GM23338 (cell line): ENCODE measurements at regions not wholly inside any gene's neighbourhood (a gene's known extent, or its start where the extent isn't known, plus 50 kb on each side); places are given as distances from the start of the nearest gene placed in this dataset.

ENCODE experiments used
- ATAC-seq: fragments of 200-7000 bp; cut with Tn5 transposase; 3 replicates; pipeline ENCODE4 v1.9.1; 2020
- DNase-seq: peaks from one replicate; pipeline ENCODE4 v3.0.0-alpha.2; 2015; ENCODE audit warnings: low spot score
- H2AFZ ChIP-seq: fragments of 200-600 bp; sonication (generic); 2 replicates; pipeline ENCODE4 v1.8.0; 2016; ENCODE audit warnings: antibody characterized with exemption, mild to moderate bottlenecking, moderate library complexity
- H3F3A ChIP-seq: fragments of 200-600 bp; sonication (generic); replicated peaks from 2 replicates; pipeline ENCODE4 v1.8.0; 2017; ENCODE audit warnings: antibody characterized with exemption, mixed run types, low read depth
- H3K27ac ChIP-seq: fragments of 200-600 bp; sonication (generic); 2 replicates; pipeline ENCODE4 v1.6.1; 2016; ENCODE audit warnings: low read depth
- H3K27me3 ChIP-seq: fragments of 200-600 bp; sonication (generic); 2 replicates; pipeline ENCODE4 v1.8.0; 2016; ENCODE audit warnings: mild to moderate bottlenecking, mixed run types, moderate library complexity; ENCODE audit not compliant: insufficient read depth
- H3K36me3 ChIP-seq: fragments of 200-600 bp; sonication (generic); 2 replicates; pipeline ENCODE4 v1.8.0; 2016; ENCODE audit warnings: mild to moderate bottlenecking; ENCODE audit not compliant: insufficient read depth
- H3K4me1 ChIP-seq: fragments of 200-600 bp; sonication (generic); 2 replicates; pipeline ENCODE4 v1.8.0; 2016; ENCODE audit warnings: mild to moderate bottlenecking, moderate library complexity; ENCODE audit not compliant: insufficient read depth
- H3K4me2 ChIP-seq: fragments of 200-600 bp; sonication (generic); 2 replicates; pipeline ENCODE4 v1.7.1; 2017; ENCODE audit warnings: mixed run types
- H3K4me3 ChIP-seq: fragments of 200-600 bp; sonication (generic); 2 replicates; pipeline ENCODE4 v1.6.1; 2016; ENCODE audit warnings: mixed run types
- H3K79me2 ChIP-seq: fragments of 200-600 bp; sonication (generic); replicated peaks from 2 replicates; pipeline ENCODE4 v1.8.0; 2017; ENCODE audit warnings: mild to moderate bottlenecking; ENCODE audit not compliant: insufficient read depth
- H3K9me2 ChIP-seq: fragments of 200-600 bp; sonication (generic); 2 replicates; pipeline ENCODE4 v1.8.0; 2017; ENCODE audit not compliant: insufficient read depth
- H4K20me1 ChIP-seq: fragments of 200-600 bp; sonication (generic); replicated peaks from 2 replicates; pipeline ENCODE4 v1.8.0; 2017; ENCODE audit warnings: mild to moderate bottlenecking; ENCODE audit not compliant: insufficient read depth
- H3K27ac Mint-ChIP-seq: 2 replicates; pipeline ENCODE4 v1.8.0; 2020; ENCODE audit warnings: inconsistent platforms, mild to moderate bottlenecking, moderate library complexity, mixed read lengths
- H3K27me3 Mint-ChIP-seq: 3 replicates; pipeline ENCODE4 v1.8.0; 2022; ENCODE audit warnings: low read depth, mild to moderate bottlenecking, moderate library complexity, mixed read lengths, inconsistent platforms; ENCODE audit not compliant: insufficient read depth, poor library complexity
- H3K36me3 Mint-ChIP-seq: 3 replicates; pipeline ENCODE4 v1.8.0; 2021; ENCODE audit warnings: low read depth, mild to moderate bottlenecking, inconsistent platforms, moderate library complexity, mixed read lengths
- H3K4me1 Mint-ChIP-seq: 3 replicates; pipeline ENCODE4 v1.8.0; 2020; ENCODE audit warnings: mild to moderate bottlenecking, inconsistent platforms, mixed read lengths
- H3K4me3 Mint-ChIP-seq: 3 replicates; pipeline ENCODE4 v1.8.0; 2021; ENCODE audit warnings: moderate library complexity, mild to moderate bottlenecking, inconsistent platforms, mixed read lengths
- H3K9me3 Mint-ChIP-seq: 3 replicates; pipeline ENCODE4 v1.8.0; 2020; ENCODE audit warnings: moderate library complexity, mild to moderate bottlenecking, inconsistent platforms, mixed read lengths
- CREB1 ChIP-seq: fragments of 250-450 bp; sonication (Bioruptor Pico); IDR thresholded peaks from 2 replicates; pipeline ENCODE4 v1.5.0; 2020; ENCODE audit warnings: low read depth, mild to moderate bottlenecking, moderate library complexity
- EZH2 ChIP-seq: fragments of 200-600 bp; sonication (generic); IDR thresholded peaks from one replicate; pipeline ENCODE4 v1.8.0; 2017; ENCODE audit warnings: antibody characterized with exemption, mild to moderate bottlenecking, low read depth; ENCODE audit not compliant: unreplicated experiment
- JUNB ChIP-seq: IDR thresholded peaks from one replicate; pipeline ENCODE4 v1.6.1; 2016; ENCODE audit warnings: antibody characterized with exemption; ENCODE audit not compliant: unreplicated experiment
- NANOG ChIP-seq: IDR thresholded peaks from 2 replicates; pipeline ENCODE4 v1.6.1; 2016; ENCODE audit warnings: antibody characterized with exemption, borderline replicate concordance
- REST ChIP-seq: IDR thresholded peaks from one replicate; pipeline ENCODE4 v1.6.1; 2018; ENCODE audit warnings: antibody characterized with exemption; ENCODE audit not compliant: unreplicated experiment
- STAT1 ChIP-seq: IDR thresholded peaks from one replicate; pipeline ENCODE4 v1.6.1; 2016; ENCODE audit warnings: antibody characterized with exemption; ENCODE audit not compliant: unreplicated experiment
- ZNF114 ChIP-seq: fragments of 250-450 bp; sonication (Bioruptor Pico); IDR thresholded peaks from 2 replicates; pipeline ENCODE4 v1.5.0; 2020; ENCODE audit warnings: mild to moderate bottlenecking, moderate library complexity
- ZNF331 ChIP-seq: fragments of 250-450 bp; sonication (Bioruptor Pico); IDR thresholded peaks from 2 replicates; pipeline ENCODE4 v1.5.0; 2020; ENCODE audit warnings: low read depth, mild to moderate bottlenecking, moderate library complexity
- ZNF462 ChIP-seq: fragments of 250-450 bp; sonication (Bioruptor Pico); IDR thresholded peaks from 2 replicates; pipeline ENCODE4 v1.5.0; 2020; ENCODE audit warnings: mild to moderate bottlenecking, moderate library complexity
- TF ChIP-seq, protein P1 (sequence below): IDR thresholded peaks from 2 replicates; pipeline ENCODE4 v1.6.1; 2016; ENCODE audit warnings: antibody characterized with exemption
- TF ChIP-seq, protein P2 (sequence below), 2 experiments: fragments of 200-600 bp in 1 of 2; sonication (generic) in 1 of 2; conservative IDR thresholded peaks; 2 replicates each; pipeline versions ENCODE4 v1.5.1 to v1.6.1; 2016 to 2017; ENCODE audit warnings: antibody characterized with exemption in 2 of 2, low read depth in 2 of 2, mild to moderate bottlenecking in 2 of 2, moderate library complexity in 1 of 2

DNA sequence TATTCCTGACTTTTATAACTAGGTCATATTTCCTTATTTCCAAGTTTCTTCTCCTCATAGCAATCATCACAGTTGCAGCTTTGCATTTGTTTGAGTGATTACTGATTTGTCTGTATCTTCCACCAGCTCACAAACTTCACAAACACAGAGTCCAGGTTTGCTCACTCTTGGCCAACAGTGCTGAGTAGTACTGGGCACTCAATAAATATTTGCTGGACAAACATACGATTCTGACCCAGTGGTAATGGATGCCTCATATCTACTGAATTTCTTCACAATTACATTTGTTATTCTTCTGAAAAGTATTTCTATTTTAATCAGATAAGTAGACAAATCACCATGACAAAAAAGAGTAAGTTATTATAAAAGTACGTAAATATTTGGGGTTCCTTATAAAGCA is 516.3 kb downstream of the TDRD15 start:
- Mint-ChIP-seq H3K27ac (no peak overlapping the region), H3K9me3 (peaks cover under 1% of the 10 kb centered on the region; the same call in 1 of the 3 replicates), H3K27me3 (no peaks in the 10 kb centered on the region), H3K4me3 (no peak overlapping the region), H3K36me3 (no peaks in the 10 kb centered on the region; the same call in 2 of the 3 replicates), H3K4me1 (peaks cover 21% of the 10 kb centered on the region)
- Histone ChIP-seq H3K4me3 (no peak overlapping the region), H2AFZ (no peak overlapping the region), H3K27ac (no peak overlapping the region), H3K4me2 (no peak overlapping the region), H3K9me2 (no peaks in the 10 kb centered on the region), H3K27me3 (no peaks in the 10 kb centered on the region), H3K79me2 (no peaks in the 10 kb centered on the region), H3K4me1 (peaks cover 7% of the 10 kb centered on the region; the same call in 1 of the 2 replicates), H3K36me3 (peaks cover 5% of the 10 kb centered on the region; the same call in 1 of the 2 replicates), H4K20me1 (no peaks in the 10 kb centered on the region), H3F3A (no peaks in the 10 kb centered on the region)
- TF ChIP-seq ZNF114 (CRISPR knock-in tag) = no peak
- TF ChIP-seq REST = no peak
- TF ChIP-seq JUNB = no peak
- TF ChIP-seq, protein P1, sequence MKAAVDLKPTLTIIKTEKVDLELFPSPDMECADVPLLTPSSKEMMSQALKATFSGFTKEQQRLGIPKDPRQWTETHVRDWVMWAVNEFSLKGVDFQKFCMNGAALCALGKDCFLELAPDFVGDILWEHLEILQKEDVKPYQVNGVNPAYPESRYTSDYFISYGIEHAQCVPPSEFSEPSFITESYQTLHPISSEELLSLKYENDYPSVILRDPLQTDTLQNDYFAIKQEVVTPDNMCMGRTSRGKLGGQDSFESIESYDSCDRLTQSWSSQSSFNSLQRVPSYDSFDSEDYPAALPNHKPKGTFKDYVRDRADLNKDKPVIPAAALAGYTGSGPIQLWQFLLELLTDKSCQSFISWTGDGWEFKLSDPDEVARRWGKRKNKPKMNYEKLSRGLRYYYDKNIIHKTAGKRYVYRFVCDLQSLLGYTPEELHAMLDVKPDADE = no peak
- no peak for TF ChIP-seq STAT1
- TF ChIP-seq, protein P2, sequence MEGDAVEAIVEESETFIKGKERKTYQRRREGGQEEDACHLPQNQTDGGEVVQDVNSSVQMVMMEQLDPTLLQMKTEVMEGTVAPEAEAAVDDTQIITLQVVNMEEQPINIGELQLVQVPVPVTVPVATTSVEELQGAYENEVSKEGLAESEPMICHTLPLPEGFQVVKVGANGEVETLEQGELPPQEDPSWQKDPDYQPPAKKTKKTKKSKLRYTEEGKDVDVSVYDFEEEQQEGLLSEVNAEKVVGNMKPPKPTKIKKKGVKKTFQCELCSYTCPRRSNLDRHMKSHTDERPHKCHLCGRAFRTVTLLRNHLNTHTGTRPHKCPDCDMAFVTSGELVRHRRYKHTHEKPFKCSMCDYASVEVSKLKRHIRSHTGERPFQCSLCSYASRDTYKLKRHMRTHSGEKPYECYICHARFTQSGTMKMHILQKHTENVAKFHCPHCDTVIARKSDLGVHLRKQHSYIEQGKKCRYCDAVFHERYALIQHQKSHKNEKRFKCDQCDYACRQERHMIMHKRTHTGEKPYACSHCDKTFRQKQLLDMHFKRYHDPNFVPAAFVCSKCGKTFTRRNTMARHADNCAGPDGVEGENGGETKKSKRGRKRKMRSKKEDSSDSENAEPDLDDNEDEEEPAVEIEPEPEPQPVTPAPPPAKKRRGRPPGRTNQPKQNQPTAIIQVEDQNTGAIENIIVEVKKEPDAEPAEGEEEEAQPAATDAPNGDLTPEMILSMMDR (conservative IDR thresholded peaks at IDR 0.05; ENCODE audit: low read depth in 2 of 2) = no peak
- no peak for TF ChIP-seq NANOG
- no peak for TF ChIP-seq ZNF462 (CRISPR knock-in tag)
- TF ChIP-seq CREB1 (CRISPR knock-in tag) = no peak
- no peak for TF ChIP-seq EZH2
- TF ChIP-seq ZNF331 = no peak
- ATAC-seq (no peak), DNase-seq (no peak)
